ENCODE measurements at regions not wholly inside any gene's neighbourhood (a gene's known extent, or its start where the extent isn't known, plus 50 kb on each side); places are given as distances from the start of the nearest gene placed in this dataset.

DNA sequence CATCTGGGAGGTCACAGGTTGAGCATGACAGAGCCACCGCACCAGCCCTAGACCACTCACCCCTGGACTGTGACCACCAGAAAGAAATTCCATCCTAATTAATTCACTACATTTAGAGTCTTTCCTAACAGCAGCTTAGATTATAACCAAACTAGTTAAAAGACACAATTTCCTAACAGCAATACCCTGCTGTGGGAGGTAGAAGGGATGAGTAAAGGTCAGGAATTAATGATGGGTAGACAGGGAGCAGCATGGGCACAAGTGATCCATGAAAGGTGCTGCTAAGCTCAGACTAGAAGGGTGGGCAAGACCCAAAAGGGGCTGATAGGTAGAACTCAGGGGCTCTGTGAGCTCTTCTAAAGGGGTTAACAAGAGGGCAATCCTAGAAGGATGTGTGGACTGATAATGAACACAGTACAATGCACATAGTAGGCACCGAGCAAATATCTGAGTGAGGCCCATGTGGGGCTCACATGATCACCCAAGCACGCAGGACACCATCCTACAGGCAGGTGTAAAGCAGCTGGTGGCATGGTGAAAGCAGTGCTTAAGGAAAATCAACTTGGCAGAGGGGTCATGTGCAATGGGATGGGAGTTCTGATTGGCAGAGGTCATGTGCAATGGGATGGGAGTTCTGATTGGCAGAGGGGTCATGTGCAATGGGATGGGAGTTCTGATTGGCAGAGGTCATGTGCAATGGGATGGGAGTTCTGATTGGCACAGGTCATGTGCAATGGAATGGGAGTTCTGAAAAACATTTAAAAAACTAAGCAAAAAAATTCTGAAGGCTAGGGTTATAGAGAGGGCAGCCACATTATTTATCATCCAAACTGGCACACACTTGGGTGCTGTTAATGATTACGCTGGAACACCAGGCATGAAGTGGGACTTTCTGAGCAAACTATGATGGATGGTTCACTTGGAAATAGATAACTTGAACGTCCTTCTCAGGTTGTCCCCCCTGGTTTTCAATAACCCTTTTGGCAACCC is 188.2 kb upstream of the FOXQ1 start:
- no peak for TF ChIP-seq CTCF (IDR thresholded peaks at IDR 0.05; ENCODE audit: low read depth, low read length)
- no peak for TF ChIP-seq EZH2phosphoT487 (IDR thresholded peaks at IDR 0.05; ENCODE audit: low read depth)
